ENCODE measurements at regions not wholly inside any gene's neighbourhood (a gene's known extent, or its start where the extent isn't known, plus 50 kb on each side); places are given as distances from the start of the nearest gene placed in this dataset.
"Not testable (repeated sequence)": the region's sequence is repeated elsewhere in the genome, so short reads cannot be mapped to it uniquely, and the experiment has no call there.

DNA sequence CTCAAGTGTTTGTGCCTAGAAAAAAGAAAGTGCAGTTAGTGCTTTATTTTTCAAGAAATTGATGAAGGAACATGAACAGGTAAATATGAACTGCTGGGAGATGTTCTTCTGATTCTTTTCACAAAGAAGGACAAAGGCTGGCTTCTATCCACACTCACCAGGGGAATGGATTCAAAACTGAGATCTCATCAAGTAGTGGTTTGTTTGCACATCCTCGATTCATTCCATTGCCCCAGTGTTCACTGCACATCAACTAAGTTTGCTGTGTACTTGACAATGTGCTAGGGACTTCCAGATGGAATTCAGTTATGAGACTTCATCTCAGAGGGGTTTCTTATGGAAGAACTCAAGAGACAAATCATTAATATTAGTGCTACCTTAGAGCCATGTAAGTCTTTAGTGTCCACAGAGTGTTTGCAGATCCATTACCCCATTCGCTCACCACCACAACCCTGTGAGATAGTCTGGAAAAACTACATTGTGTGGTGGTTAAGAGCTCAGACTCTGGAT is 332.9 kb upstream of the PPP2R3A start:
- no peak for DNase-seq (ENCODE audit: low spot score)

DNA sequence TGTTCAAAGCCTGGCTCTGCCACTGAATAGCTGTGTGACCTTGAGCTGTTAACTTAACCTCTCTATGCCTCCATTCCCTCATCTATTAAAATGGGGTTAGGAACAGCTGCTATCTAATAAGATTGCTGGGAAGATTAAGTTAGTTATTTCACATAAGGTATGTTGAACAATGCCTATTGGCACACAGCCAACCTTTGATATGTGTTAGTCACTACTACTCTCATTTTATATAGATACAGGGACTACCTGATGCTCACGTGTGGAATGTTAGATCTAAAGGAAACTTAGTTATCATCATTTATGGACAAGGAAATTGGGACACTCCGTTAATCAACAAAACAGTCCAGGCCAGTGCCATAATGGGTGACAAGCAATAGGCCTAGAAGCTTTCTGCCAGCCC is 332.4 kb upstream of the PPP2R3A start:
- DNase-seq (ENCODE audit: low spot score): no peak

DNA sequence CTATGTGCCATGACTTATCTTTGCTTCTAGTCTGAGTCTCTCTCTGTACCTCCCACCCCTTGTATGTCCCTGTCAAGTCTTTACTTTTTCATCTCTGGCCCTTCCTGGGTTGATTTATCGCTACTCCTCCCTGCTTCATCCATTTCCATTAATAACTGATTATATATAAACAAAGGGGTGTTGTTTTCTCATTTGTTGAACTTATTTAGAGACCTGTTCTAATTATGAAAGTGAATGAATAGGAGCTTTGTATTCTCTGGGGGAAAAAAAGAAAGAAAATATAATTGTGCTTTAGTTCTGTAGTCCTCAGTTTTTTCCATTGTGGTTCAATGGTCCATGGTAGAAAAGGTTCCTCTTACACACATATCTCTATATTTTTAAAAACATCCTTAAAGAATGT is 328.9 kb upstream of the PPP2R3A start:
- no peak for DNase-seq (ENCODE audit: low spot score)

DNA sequence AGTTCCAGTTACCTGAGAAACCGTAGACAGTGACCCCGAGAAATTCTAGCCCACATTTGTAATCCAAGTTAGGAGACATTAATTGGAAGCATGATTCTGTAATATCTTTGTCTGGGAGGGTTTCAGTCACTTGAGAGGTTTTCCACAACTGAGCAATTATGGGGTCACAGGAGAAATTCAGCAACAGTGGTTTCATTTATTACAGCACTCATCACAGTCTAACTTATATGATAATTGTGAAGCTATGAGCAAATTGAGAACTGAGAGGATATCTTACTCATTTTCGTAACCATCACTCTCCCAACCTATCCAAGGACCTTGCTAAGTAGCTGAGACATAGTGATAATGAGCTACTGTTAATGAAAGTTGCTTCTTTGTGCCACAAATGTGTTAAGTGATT is 328.5 kb upstream of the PPP2R3A start:
- no peak for DNase-seq (ENCODE audit: low spot score)

DNA sequence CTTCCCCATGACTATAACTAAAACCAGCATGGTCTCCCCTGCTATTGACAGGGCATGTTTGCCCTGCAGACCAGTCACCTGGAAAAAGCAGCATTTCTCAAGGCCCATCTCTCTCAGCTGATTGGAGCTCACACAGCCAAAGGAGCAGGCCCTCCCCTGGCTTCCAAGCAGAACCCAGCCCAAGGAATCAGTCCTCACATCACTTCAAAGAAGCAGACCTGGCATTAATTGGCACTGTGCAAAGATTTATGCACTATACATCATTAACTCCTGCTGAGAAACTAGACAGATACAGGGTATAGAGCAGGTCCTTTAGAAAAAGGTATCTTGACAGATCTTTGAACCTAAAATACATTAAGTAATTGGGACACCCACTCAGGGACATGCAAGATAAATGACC is 323.8 kb upstream of the PPP2R3A start:
- DNase-seq (ENCODE audit: low spot score): peak; percentile 37

DNA sequence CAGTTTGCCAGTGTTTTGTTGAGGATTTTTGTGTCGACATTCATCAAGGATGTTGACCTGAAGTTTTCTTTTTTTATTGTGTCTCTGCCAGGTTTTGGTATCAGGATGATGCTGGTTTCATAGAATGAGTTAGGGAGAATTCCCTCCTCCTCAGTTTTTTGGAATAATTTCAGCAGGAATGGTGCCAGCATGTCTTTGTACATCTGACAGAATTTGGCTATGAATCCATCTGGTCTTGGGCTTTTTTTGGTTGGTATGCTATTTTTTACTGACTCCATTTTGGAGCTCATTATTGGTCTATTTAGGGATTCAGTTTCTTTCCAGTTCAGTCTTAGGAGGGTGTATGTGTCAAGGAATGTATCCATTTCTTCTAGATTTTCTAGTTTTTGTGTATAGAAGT is 320.0 kb upstream of the PPP2R3A start:
- no peak for DNase-seq (ENCODE audit: low spot score)

DNA sequence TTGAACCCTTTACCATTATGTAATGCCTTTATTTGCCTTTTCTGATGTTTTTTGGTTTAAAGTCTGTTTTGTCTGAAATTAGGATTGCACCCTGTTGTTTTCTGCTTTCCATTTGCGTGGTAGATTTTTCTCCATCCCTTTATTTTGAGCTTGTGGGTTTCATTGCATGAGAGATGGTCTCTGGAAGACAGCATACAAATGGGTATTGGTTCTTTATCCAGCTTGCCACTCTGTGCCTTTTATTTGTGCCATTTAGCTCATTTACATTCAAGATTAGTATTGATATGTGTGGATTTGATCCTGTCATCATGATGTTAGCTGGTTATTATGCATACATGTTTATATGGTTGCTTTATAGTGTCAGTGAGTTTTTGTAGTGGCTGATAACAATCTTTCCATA is 318.7 kb upstream of the PPP2R3A start:
- no peak for DNase-seq (ENCODE audit: low spot score)

DNA sequence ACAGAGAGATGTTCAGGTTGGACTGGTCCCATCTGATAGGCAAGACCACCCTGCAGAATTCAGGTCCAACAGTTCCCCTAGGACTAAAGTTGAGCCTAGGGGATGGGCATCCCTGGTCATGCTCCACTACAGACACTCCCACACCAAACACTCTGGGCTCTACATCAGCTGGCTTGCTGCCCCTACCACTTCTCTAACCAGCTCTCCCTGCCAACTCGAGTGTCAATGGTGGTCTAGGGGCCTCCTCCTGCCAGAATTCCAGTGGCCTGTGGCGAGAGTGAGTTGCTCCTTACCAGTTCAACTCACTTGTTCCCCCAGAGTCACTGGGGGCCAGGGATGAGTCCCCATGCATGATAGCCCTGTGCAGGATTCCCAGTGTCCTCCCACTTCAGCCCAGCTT is 316.2 kb upstream of the PPP2R3A start:
- DNase-seq (ENCODE audit: low spot score): no peak

DNA sequence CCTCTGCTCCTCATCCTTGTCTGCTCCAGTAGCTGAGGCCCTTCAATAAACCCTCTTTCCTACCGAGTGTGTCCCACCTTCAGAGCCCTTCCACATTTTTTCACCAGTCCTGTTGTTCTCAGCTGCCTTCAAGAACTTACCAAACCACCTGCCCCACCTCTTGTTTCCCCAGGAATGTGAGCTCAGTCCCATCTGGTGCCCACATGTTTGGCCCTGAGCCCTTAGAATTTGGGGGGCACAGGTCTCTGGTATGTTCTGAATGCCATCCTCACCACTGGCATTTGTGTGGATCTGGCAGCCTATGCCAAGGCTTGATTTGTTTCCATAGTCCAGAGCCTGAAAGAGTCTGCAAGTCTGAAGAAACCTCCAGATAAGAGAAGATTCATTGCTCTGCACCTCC is 315.2 kb upstream of the PPP2R3A start:
- DNase-seq (ENCODE audit: low spot score): no peak

DNA sequence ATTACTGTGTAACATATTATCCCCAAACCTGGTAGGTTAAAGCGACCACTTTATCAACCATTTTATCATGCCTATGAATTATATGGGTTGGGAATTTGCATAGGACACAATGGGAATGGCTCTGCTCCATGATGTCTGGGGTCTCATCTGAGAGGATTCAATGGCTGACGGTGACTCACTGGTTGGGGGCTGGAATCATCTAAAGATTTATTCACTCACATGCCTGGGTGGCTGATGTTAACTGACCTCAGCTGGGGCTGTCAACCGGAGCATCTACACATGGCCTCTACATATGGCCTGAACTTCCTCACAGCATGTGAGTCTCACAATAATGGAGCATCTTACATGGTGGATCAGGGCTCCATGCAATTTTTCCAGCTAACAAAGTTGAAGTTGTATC is 313.1 kb upstream of the PPP2R3A start:
- no peak for DNase-seq (ENCODE audit: low spot score)

DNA sequence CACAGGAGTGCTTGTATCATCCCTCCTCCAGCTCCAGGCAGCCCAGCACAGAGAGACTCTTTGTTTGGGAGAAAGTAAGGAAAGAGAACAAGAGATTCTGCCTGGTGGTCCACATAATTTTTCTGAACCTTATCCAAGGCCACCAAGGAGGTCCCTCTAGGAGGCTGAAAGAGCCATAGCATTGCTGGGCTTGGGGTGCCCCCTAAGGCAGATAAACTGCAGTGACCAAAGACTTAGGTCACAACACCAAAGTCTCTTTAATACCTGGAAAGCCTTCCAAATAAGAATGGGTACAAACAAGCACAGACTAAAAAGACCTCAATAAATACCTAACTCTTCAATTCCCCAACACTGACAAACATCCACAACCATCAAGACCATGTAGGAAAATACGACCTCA is 310.2 kb upstream of the PPP2R3A start:
- no peak for DNase-seq (ENCODE audit: low spot score)

DNA sequence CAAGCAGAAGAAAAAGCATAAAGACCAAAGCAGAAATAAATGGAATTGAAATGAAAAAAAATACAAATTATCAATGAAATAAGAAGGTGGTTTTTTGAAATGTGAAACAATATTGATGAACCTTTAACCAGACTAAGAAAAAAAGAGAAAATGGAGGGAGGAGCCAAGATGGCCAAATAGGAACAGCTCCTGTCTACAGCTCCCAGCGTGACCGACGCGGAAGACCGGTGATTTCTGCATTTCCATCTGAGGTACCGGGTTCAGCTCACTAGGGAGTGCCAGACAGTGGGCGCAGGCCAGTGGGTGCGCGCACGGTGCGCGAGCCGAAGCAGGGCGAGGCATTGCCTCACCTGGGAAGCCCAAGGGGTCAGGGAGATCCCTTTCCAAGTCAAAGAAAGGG is 307.1 kb upstream of the PPP2R3A start:
- DNase-seq (ENCODE audit: low spot score): not testable (repeated sequence)

DNA sequence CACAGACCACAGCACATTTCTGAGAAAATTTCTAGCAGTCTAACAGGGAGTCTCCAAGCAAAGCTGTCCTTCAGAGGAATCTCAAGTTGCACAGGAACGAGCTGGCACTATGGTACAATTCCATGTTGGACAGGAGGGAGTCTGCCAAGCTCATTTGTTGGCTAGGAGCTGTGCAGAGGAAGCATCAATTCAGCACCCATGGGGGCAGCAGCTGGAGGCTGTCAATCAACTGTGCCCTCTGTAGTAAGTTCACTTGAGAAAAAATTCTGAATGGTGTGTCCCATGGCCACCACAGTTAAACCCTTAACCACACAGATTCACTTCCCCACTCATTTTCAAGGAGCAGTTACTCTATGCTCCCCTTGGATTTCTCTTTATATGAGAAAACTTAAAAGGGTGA is 298.5 kb upstream of the PPP2R3A start:
- no peak for DNase-seq (ENCODE audit: low spot score)

DNA sequence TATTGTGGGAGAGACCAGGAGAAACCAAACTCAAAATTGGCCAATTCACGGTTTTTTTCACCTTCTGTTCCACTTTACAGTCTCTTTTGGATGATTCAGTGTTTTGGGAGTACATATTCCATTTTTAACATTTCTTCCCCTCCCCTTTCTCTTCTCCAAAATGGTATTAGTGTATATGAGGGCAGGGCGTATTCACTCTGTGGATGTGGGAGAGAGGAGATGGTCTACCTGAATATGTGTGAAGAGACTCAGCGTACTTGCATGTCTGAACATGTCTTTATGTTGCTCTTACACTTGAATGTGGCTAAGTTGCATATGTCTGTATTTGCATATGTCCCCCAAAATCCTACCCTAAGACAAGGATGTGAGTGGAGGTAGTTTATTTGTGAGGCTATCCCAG is 291.0 kb upstream of the PPP2R3A start:
- DNase-seq (ENCODE audit: low spot score): no peak

DNA sequence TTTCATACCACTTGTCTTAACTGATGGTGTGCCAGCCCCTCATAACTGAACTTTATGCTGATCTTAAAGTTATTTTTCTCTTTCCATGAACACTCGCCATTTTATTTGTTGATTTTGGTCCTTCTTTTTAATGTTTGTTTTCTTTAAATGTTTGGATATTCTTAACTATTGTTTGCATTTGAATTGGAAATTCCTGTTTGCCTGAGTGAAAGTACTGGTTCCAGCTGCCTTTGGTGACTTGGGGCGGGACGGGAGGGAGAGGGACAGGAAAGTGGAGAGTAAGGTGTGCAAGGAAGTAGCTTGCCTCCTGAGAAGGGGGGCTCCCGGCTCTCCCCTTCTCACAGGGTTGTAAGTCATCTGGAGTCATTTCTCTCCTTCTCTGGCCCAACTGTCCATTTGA is 287.1 kb upstream of the PPP2R3A start:
- no peak for DNase-seq (ENCODE audit: low spot score)

DNA sequence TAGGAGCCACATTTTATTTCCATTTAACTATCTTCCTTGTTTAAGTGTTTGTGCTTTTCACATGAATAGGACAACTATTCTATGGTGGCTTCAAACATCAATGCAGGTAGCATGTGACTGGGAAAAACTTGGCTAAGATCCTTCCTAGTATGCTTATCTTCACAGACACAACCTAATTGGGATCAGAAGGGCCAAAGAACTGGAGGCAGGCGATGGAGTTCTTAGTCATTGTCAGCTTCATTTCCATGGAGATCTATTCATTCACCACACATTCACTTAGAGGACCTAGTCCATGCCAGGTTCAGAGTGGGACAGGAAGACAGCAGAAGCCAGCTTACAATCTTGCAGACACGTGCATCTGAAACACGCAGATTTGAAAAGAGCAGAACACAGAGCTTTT is 277.5 kb upstream of the PPP2R3A start:
- DNase-seq (ENCODE audit: low spot score): no peak

DNA sequence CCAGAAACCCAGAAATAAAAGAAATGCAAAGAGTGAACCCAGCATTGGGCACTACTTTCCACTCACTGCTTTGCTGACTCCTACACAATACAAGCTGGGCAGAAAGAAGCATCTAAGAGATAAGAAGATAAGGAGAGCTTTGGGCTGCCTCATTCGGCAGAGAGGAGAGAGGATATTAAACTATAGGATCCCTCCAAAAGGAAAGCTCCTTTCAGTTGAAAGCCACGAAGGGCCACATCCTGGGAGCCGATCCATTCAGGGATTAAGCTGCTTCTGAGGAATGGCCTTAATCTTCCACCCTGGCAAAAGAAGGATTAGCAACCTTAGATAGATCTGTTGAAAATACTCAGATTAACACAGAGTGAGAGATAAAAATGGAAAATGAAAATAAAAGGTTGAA is 274.9 kb upstream of the PPP2R3A start:
- DNase-seq (ENCODE audit: low spot score): no peak

DNA sequence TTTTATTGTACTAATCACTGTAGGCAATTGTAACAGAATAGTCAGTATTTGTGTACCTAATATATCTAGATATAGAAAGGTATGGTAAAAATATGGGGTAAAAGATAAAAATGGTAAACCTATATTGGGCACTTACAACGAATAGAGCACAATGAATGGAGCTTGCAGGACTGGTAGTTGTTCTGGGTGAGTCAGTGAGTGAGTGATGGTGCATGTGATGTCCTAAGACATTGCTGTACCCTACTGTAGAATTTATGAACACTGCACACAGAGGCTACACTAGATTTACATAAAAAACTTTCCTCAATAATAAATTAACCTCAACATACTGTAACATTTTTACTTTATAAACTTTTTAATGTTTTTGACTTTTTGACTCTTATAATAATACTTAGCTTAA is 274.3 kb upstream of the PPP2R3A start:
- no peak for DNase-seq (ENCODE audit: low spot score)

DNA sequence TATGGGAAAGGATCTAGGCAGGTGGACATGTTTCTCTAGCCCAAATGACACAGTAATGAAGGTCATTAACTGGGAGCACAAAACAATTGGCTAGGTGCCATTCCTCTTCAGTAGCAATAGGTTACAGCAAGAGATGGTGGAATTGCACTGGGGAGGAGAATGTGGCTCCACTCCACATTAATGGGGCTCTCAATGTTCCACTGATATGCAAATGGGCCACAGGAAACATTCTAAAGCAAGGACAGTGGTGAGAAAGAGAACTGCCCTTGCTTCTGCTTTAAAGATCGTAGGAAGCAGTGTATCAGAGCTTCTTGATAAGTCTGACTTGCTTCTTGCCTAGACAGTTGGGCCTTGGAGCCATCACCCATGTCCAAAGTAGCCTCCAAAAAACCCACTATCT is 271.4 kb upstream of the PPP2R3A start:
- DNase-seq (ENCODE audit: low spot score): no peak

DNA sequence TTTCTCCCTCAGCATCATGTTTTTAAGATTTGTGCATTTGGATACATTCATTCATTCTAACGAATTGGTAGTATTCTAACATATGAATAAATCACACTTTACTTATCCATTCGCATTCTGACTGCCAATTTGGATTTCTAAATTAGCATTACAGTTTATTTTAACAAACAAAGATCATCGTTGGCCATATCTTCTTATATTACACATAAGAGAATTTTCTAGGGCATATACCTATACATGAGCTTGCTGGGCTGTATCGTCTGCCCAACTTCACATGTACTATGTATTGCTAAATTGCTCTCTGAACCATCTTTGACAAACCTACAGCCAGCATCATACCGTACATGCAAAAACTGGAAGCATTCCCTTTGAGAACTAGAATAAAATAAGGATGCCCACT is 265.8 kb upstream of the PPP2R3A start:
- DNase-seq (ENCODE audit: low spot score): no peak

DNA sequence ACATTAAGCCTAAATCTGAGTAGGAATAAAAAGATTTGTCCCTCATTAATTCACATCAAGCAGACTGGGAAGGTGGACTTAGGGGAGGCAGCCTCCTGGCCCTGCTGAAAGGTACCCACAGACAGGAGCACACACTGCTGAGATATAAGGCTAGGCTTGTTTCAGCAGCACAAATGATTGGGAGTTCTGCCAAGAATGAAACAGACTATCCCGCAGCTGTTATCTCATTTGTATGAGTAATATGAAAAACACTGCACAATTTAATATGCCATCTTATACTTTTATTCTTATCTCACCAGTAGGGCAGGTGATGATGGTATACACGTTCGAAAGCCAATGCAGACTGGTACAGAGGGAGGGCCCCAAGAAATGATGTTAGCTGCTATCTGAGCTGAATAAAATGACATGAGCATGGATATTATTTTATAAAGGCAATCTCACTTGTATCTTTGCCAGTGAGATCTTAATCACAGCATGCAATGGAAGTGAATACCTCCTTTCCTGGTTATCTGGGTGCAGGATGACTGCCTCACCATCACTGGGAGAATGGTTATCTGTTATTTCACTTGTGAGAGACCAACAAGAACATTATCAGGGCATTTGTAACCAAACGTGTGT is 258.7 kb upstream of the PPP2R3A start:
- DNase-seq (ENCODE audit: low spot score): no peak

DNA sequence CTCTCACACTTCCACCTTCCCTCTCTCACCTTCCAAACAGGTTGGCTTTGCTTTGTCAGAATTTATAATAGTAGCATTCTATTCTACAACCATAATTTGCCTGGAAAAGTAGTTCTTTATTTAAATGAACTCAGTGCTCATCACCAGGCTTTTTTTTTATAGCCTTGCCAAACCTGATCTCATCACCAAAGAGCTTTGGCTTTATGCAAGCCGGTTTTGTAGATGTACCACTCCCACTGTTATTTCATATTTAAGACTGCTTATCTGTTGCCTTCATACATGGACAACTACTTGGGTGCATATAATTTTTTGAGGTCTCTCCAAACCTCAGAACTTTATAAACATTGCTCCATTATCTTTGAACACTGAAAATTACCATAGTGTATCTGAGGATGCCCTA is 246.1 kb upstream of the PPP2R3A start:
- DNase-seq (ENCODE audit: low spot score): no peak

DNA sequence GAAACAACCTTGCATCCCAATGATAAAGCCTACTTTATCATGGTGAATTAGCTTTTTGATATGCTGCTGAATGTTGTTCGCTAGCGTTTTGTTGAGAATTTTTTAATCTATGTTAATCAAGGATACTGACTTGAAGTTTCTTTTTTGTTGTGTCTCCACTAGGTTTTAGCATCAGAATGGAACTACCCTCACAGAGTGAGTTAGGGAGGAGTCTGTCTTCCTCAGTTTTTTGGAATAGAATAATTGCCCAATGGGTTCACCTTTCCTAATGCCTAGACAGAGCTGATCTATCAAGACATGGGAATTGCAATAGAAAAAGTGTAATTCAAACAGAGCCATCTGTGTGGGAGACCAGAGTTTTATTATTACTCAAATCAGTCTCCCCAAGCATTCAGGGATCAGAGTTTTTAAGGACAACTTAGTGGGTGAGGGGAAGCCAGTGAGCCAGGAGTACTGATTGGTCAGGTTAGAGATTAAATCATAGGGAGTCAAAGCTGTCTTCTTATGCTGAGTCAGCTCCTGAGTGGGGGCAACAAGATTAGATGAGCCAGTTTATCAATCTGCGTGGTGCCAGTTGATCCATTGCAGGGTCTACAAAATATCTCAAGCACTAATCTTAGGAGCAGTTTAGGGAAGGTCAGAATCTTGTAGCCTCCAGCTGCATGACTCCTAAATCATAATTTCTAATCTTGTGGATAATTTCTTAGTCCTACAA is 237.4 kb upstream of the PPP2R3A start:
- DNase-seq (ENCODE audit: low spot score): no peak

DNA sequence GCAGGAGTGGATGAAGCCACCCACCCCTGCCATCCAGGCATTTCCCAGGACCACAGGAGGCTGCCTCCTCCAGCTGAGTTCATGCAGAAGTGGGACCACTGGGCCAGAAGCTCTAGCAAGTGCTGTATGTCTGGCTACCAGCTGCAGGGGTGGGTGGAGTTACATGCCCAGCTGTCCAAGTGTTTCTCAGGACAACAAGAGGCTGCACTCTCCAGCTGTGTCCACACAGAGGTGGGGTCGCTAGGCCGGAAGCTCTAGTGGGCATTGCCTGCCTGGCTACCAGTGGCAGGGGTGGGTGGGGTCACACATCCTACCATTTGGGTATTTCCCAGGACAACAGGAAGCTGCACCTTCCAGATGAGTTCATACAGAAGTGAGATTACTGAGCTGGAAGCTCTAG is 234.0 kb upstream of the PPP2R3A start:
- DNase-seq (ENCODE audit: low spot score): no peak
